ENCODE measurements at regions not wholly inside any gene's neighbourhood (a gene's known extent, or its start where the extent isn't known, plus 50 kb on each side); places are given as distances from the start of the nearest gene placed in this dataset.

DNA sequence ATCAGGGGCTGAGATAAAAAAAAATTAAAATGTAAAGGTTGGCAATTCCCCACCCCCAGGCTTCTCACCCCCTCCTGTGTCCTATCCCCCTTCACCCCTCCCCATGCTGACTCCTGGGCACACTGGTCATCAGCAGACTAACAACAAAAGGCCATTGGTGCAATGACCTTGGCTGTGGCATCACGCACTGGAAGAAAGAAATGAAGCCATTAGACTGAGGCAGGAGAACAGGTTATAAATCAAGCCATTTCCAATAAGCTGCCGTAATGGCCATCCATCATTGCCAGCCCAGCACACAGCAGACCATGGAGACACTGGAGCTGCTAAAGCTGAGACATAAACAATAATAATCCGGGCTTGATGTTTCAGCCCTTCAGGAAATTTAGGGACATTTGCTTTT is 342.4 kb upstream of the ETAA1 start:
- TF ChIP-seq, protein P1, sequence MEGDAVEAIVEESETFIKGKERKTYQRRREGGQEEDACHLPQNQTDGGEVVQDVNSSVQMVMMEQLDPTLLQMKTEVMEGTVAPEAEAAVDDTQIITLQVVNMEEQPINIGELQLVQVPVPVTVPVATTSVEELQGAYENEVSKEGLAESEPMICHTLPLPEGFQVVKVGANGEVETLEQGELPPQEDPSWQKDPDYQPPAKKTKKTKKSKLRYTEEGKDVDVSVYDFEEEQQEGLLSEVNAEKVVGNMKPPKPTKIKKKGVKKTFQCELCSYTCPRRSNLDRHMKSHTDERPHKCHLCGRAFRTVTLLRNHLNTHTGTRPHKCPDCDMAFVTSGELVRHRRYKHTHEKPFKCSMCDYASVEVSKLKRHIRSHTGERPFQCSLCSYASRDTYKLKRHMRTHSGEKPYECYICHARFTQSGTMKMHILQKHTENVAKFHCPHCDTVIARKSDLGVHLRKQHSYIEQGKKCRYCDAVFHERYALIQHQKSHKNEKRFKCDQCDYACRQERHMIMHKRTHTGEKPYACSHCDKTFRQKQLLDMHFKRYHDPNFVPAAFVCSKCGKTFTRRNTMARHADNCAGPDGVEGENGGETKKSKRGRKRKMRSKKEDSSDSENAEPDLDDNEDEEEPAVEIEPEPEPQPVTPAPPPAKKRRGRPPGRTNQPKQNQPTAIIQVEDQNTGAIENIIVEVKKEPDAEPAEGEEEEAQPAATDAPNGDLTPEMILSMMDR (IDR thresholded peaks at IDR 0.05): no peak
- no peak for TF ChIP-seq EZH2 (IDR thresholded peaks at IDR 0.05; ENCODE audit: borderline replicate concordance, insufficient read depth, low read depth, low read length, poor library complexity, severe bottlenecking)
